ENCODE measurements at regions not wholly inside any gene's neighbourhood (a gene's known extent, or its start where the extent isn't known, plus 50 kb on each side); places are given as distances from the start of the nearest gene placed in this dataset.
A peak's percentile ranks its signal among the peaks of the same experiment; 100 is the strongest.

- peak; percentile 85 for DNase-seq (ENCODE audit: low read depth, low spot score)
These were observed 86.4 kb downstream of the ADRB2 start for GRCh38 chr5:148912714-148913398.

GRCh38 chr5:148913493-148913892, 87.1 kb downstream of the ADRB2 start:
- no peak for DNase-seq (ENCODE audit: low read depth, low spot score)

- peak; percentile 46 for DNase-seq (ENCODE audit: low read depth, low spot score)
These were observed 87.6 kb downstream of the ADRB2 start for GRCh38 chr5:148913985-148914431.

GRCh38 chr5:148915224-148915817, 88.9 kb downstream of the ADRB2 start:
- no peak for DNase-seq (ENCODE audit: low read depth, low spot score)

- DNase-seq (ENCODE audit: low read depth, low spot score), result no peak
These were observed 94.4 kb downstream of the ADRB2 start for GRCh38 chr5:148920646-148921288.

GRCh38 chr5:148921350-148921749, 94.9 kb downstream of the ADRB2 start:
- no peak for DNase-seq (ENCODE audit: low read depth, low spot score)

- no peak for DNase-seq (ENCODE audit: low read depth, low spot score)
These were observed 96.2 kb downstream of the ADRB2 start for GRCh38 chr5:148922606-148923005.

GRCh38 chr5:148923023-148923422, 96.6 kb downstream of the ADRB2 start:
- no peak for DNase-seq (ENCODE audit: low read depth, low spot score)

GRCh38 chr5:148924817-148925216, 98.4 kb downstream of the ADRB2 start:
- no peak for DNase-seq (ENCODE audit: low read depth, low spot score)

GRCh38 chr5:148926207-148926606, 99.8 kb downstream of the ADRB2 start:
- DNase-seq (ENCODE audit: low read depth, low spot score), result no peak

- DNase-seq (ENCODE audit: low read depth, low spot score), result no peak
These were observed 101.0 kb downstream of the ADRB2 start for GRCh38 chr5:148927307-148927946.

- DNase-seq (ENCODE audit: low read depth, low spot score), result no peak
These were observed 101.7 kb downstream of the ADRB2 start for GRCh38 chr5:148928141-148928540.

- DNase-seq (ENCODE audit: low read depth, low spot score), result no peak
These were observed 105.1 kb downstream of the ADRB2 start for GRCh38 chr5:148931453-148932057.

- DNase-seq (ENCODE audit: low read depth, low spot score), result no peak
These were observed 106.0 kb downstream of the ADRB2 start for GRCh38 chr5:148932355-148932935.

GRCh38 chr5:148933903-148934432, 107.6 kb downstream of the ADRB2 start:
- no peak for DNase-seq (ENCODE audit: low read depth, low spot score)

GRCh38 chr5:148934895-148935400, 108.5 kb downstream of the ADRB2 start:
- no peak for DNase-seq (ENCODE audit: low read depth, low spot score)

- no peak for DNase-seq (ENCODE audit: low read depth, low spot score)
These were observed 110.8 kb downstream of the ADRB2 start for GRCh38 chr5:148937239-148937638.

GRCh38 chr5:148937830-148938521, 111.6 kb downstream of the ADRB2 start:
- no peak for DNase-seq (ENCODE audit: low read depth, low spot score)

GRCh38 chr5:148938522-148938882, 112.1 kb downstream of the ADRB2 start:
- peak; percentile 14 for DNase-seq (ENCODE audit: low read depth, low spot score)

- DNase-seq (ENCODE audit: low read depth, low spot score), result no peak
These were observed 113.3 kb downstream of the ADRB2 start for GRCh38 chr5:148939676-148940075.

- no peak for DNase-seq (ENCODE audit: low read depth, low spot score)
These were observed 115.4 kb downstream of the ADRB2 start for GRCh38 chr5:148941810-148942209.
